GM10248 (cell line): ENCODE measurements at regions not wholly inside any gene's neighbourhood (a gene's known extent, or its start where the extent isn't known, plus 50 kb on each side); places are given as distances from the start of the nearest gene placed in this dataset.

Source experiments
- CTCF ChIA-PET: fragments of 300-600 bp; sonication (Branson Sonifier 250); formaldehyde crosslinking; extraction: SDS; loops from one replicate; lab custom pipeline; 2021; ENCODE audit warnings: antibody characterized with exemption; lab: Yijun Ruan, JAX
- POLR2A ChIA-PET: fragments of 350-650 bp; sonication (Branson Sonifier 250); formaldehyde crosslinking; extraction: SDS; loops from one replicate; lab custom pipeline; 2020; ENCODE audit warnings: antibody characterized with exemption; lab: Yijun Ruan, JAX
- DNase-seq: peaks from one replicate; pipeline ENCODE4 v3.0.0; 2012; ENCODE audit errors: extremely low spot score
- CTCF ChIP-seq: IDR thresholded peaks from 2 replicates; pipeline ENCODE4 v1.5.1; 2012; ENCODE audit warnings: mild to moderate bottlenecking, low read depth; ENCODE audit errors: extremely low read depth, missing control alignments, control extremely low read depth

DNA sequence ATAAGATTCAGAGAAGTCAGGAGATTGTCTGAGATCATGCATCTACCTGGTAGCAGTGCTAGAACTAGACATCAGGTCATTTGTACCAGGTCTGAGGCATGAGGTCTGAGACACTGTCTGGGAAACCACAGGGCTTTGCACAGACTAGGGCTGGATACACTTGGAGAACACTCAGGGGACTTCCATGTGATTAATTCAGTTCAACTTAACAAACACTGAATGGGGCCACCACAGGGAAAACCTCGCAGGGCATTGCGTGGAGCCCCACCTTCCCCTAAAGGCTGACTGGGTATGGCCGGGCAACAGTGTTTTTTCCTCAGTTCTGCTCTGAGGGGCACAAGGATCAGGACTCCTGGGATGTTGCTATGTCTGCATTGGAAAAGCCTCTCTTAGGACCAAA, 86.5 kb upstream of the WARS2 start:
- ChIA-PET CTCF (interaction anchor here (1.0 to 1.5 kb wide), 2 partner anchors 9 to 50 kb away, joined by 3 to 4 read pairs; no protein-coding TSS in a partner anchor), POLR2A (no interaction called here)

DNA sequence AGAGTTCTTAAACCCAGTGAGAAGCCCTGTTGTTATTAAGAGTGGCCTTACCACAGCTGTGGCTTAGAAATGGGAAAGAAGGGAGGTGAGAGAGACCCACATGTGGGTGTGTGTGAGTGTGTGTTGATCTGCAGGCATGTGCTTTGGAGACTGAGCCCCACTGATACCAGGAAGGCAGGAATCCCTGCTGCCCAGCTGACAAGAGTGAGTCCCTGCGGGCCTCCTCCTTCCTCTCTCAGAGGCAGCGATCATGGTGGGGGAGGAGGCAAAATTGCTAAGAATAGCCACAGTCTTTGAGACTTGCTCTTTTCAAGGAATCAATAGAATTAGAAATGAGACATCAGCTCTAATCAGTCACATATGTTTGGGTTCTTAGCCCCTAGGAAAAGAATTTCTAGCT, 87.0 kb upstream of the WARS2 start:
- POLR2A ChIA-PET, result no interaction called here
- CTCF ChIA-PET, result interaction anchor here (1.5 to 1.6 kb wide), 2 partner anchors 9 to 142 kb away, joined by 3 read pairs; no protein-coding TSS in a partner anchor
- TF ChIP-seq CTCF, result no peak
- no peak for DNase-seq

More for the DNA sequence above, 86.5 kb upstream of the WARS2 start:
- no peak for TF ChIP-seq CTCF
- no peak for DNase-seq

- no peak for TF ChIP-seq CTCF
- ChIA-PET CTCF (interaction anchor here (1.2 to 1.6 kb wide), 3 partner anchors 8 to 141 kb away, joined by 3 read pairs; no protein-coding TSS in a partner anchor), POLR2A (no interaction called here)
- no peak for DNase-seq
Measured at GRCh38 chr1:119228335-119229080, 88.1 kb upstream of the WARS2 start.

GRCh38 chr1:119235120-119235519, 94.7 kb upstream of the WARS2 start:
- ChIA-PET POLR2A (no interaction called here), CTCF (interaction anchor here (1.0 to 2.1 kb wide), 2 partner anchors 10 to 11 kb away, joined by 3 to 5 read pairs; no protein-coding TSS in a partner anchor)
- no peak for DNase-seq
- no peak for TF ChIP-seq CTCF

- ChIA-PET CTCF (interaction anchor here (1.2 kb wide), 1 partner anchor 30 kb away, joined by 5 read pairs; no protein-coding TSS in a partner anchor), POLR2A (no interaction called here)
- TF ChIP-seq CTCF, result no peak
- DNase-seq, result no peak
Measured at GRCh38 chr1:119245881-119246280, 105.4 kb upstream of the WARS2 start.

DNA sequence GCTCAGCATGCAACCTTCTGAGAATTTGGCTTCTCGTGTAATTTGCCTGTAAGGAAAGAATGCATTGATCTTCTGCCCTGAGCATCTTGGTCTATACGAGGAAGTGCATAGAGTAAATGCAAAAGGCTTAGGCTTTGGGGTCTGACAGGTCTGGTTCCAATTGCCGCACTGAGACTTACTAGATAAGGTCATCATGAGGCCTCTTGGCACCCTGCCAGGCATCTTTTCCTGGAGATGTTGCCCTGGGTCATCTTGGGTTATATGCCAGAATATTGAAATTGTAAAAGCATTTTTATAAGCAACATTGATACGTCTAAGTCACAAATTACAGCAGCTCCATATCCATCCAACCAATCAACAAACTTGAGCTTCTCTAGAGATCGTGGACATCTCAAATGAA, 108.8 kb upstream of the WARS2 start:
- ChIA-PET POLR2A (no interaction called here), CTCF (interaction anchor here (1.0 to 1.4 kb wide), 2 partner anchors 13 to 27 kb away, joined by 3 to 5 read pairs; no protein-coding TSS in a partner anchor)
- DNase-seq, result no peak
- no peak for TF ChIP-seq CTCF
